Activated B cell treated with CpG ODN at 0.5 μM for 24 hours (primary cell): ENCODE measurements at regions not wholly inside any gene's neighbourhood (a gene's known extent, or its start where the extent isn't known, plus 50 kb on each side); places are given as distances from the start of the nearest gene placed in this dataset.

Experiments
- ATAC-seq: fragments of 200-7000 bp; cut with Tn5 transposase; one replicate; pipeline ENCODE4 v1.10.0; 2021; ENCODE audit warnings: low read depth, mild to moderate bottlenecking, moderate library complexity
- CTCF ChIA-PET: fragments of 350-600 bp; sonication (Branson Sonifier 250); formaldehyde crosslinking; loops from one replicate; lab custom pipeline; 2021; ENCODE audit warnings: antibody characterized with exemption; lab: Charles Lee
- POLR2A ChIA-PET: fragments of 350-600 bp; sonication (Branson Sonifier 250); formaldehyde crosslinking; loops from one replicate; lab custom pipeline; 2021; ENCODE audit warnings: antibody characterized with exemption; lab: Charles Lee
- DNase-seq: peaks from one replicate; pipeline ENCODE4 v3.0.0; 2022
- H3K27ac Mint-ChIP-seq: one replicate; pipeline ENCODE4 v1.8.0; 2020; ENCODE audit warnings: mixed read lengths
- H3K27me3 Mint-ChIP-seq: one replicate; pipeline ENCODE4 v1.8.0; 2021; ENCODE audit warnings: mixed read lengths
- H3K36me3 Mint-ChIP-seq: one replicate; pipeline ENCODE4 v1.8.0; 2021; ENCODE audit warnings: low read depth, mixed read lengths
- H3K4me1 Mint-ChIP-seq: one replicate; pipeline ENCODE4 v1.8.0; 2021; ENCODE audit warnings: mixed read lengths
- H3K4me3 Mint-ChIP-seq: one replicate; pipeline ENCODE4 v1.8.0; 2020; ENCODE audit warnings: mild to moderate bottlenecking, mixed read lengths
- H3K9me3 Mint-ChIP-seq: one replicate; pipeline ENCODE4 v1.8.0; 2020; ENCODE audit warnings: mixed read lengths
- intact Hi-C: fragments of 100-400 bp; cut with micrococcal nuclease; formaldehyde crosslinking; loops from one replicate; pipeline ENCODE4 v1.15.1; 2024
- TF ChIP-seq, protein P1 (sequence below): fragments of 200-600 bp; IDR thresholded peaks from one replicate; pipeline ENCODE4 v1.8.0; 2022; ENCODE audit warnings: antibody characterized with exemption, mild to moderate bottlenecking

GRCh38 chr10:6969659-6970058 is 389.6 kb upstream of the PRKCQ start:
- Mint-ChIP-seq H3K4me1 (no peaks in the 10 kb centered on the region), H3K36me3 (no peaks in the 10 kb centered on the region), H3K27me3 (peaks cover 3% of the 10 kb centered on the region), H3K4me3 (no peak overlapping the region), H3K27ac (no peak overlapping the region), H3K9me3 (peaks cover 4% of the 10 kb centered on the region)
- ATAC-seq (no peak), DNase-seq (no peak)
- ChIA-PET POLR2A (no interaction called here), CTCF (no interaction called here)
- intact Hi-C loops = no loop called here
- TF ChIP-seq, protein P1, sequence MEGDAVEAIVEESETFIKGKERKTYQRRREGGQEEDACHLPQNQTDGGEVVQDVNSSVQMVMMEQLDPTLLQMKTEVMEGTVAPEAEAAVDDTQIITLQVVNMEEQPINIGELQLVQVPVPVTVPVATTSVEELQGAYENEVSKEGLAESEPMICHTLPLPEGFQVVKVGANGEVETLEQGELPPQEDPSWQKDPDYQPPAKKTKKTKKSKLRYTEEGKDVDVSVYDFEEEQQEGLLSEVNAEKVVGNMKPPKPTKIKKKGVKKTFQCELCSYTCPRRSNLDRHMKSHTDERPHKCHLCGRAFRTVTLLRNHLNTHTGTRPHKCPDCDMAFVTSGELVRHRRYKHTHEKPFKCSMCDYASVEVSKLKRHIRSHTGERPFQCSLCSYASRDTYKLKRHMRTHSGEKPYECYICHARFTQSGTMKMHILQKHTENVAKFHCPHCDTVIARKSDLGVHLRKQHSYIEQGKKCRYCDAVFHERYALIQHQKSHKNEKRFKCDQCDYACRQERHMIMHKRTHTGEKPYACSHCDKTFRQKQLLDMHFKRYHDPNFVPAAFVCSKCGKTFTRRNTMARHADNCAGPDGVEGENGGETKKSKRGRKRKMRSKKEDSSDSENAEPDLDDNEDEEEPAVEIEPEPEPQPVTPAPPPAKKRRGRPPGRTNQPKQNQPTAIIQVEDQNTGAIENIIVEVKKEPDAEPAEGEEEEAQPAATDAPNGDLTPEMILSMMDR = no peak

- POLR2A ChIA-PET = no interaction called here
Observed at GRCh38 chr10:6964543-6964942, 384.5 kb upstream of the PRKCQ start.

DNA sequence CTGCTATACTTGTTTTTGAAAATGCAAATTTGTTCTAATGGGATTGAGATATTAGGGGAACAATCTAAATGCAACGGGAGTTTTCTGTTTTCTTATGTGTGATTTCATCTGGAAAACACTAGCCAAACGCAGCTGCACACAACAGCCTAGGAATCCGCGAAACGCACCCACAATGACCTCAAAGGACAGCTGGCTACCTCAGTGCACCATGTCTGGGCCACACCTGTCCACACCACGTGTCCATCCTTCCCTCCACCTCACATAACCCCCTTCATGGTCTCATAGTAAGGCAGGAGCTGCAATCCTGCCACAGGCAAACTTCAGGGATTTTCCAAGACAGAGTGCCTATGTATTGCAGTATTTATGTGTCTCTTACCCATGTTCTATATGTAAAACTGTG is 382.5 kb upstream of the PRKCQ start:
- TF ChIP-seq, protein P1 = no peak
- CTCF ChIA-PET = no interaction called here
- Mint-ChIP-seq H3K4me1 (no peaks in the 10 kb centered on the region), H3K4me3 (no peak overlapping the region), H3K36me3 (no peaks in the 10 kb centered on the region), H3K27ac (no peak overlapping the region), H3K27me3 (peaks cover 1% of the 10 kb centered on the region), H3K9me3 (no peaks in the 10 kb centered on the region)
- no peak for DNase-seq
- POLR2A ChIA-PET = no interaction called here
- intact Hi-C loops = no loop called here
- no peak for ATAC-seq

More at GRCh38 chr10:6964543-6964942, 384.5 kb upstream of the PRKCQ start:
- CTCF ChIA-PET = no interaction called here
- TF ChIP-seq, protein P1 = no peak
- intact Hi-C loops = no loop called here
- no peak for ATAC-seq
- no peak overlapping the region for H3K27ac Mint-ChIP-seq
- peaks cover 3% of the 10 kb centered on the region for H3K27me3 Mint-ChIP-seq
- H3K36me3 Mint-ChIP-seq = no peaks in the 10 kb centered on the region
- H3K4me3 Mint-ChIP-seq = no peak overlapping the region
- no peaks in the 10 kb centered on the region for H3K4me1 Mint-ChIP-seq
- peaks cover 4% of the 10 kb centered on the region for H3K9me3 Mint-ChIP-seq
- DNase-seq = no peak

DNA sequence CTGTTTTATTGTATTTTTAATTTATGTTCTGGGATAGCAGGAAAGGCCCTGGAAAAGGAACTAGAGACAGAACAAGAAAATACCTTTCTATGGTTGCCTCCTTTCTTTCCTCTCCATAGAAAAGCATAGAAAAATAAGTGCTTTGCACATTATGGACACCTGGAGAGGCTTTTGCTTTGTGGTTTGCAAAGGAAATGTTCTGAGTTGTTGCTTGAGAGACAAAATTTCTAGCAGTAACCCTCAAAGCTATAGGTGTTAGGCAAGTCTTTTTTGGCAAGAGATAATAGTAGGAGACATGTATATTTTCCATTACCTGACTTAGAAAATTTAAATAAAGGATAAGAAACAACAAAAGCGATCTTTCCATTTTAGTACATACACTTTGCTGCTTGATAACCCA is 378.6 kb upstream of the PRKCQ start:
- Mint-ChIP-seq H3K27me3 (no peaks in the 10 kb centered on the region), H3K36me3 (no peaks in the 10 kb centered on the region), H3K27ac (no peak overlapping the region), H3K9me3 (no peaks in the 10 kb centered on the region), H3K4me3 (no peak overlapping the region), H3K4me1 (no peaks in the 10 kb centered on the region)
- TF ChIP-seq, protein P1 = no peak
- no peak for ATAC-seq
- no peak for DNase-seq
- intact Hi-C loops = no loop called here
- CTCF ChIA-PET = no interaction called here
- POLR2A ChIA-PET = no interaction called here

GRCh38 chr10:6958254-6958653 is 378.2 kb upstream of the PRKCQ start:
- ATAC-seq (no peak), DNase-seq (no peak)
- Mint-ChIP-seq H3K27me3 (no peaks in the 10 kb centered on the region), H3K9me3 (no peaks in the 10 kb centered on the region), H3K4me1 (no peaks in the 10 kb centered on the region), H3K4me3 (no peak overlapping the region), H3K27ac (no peak overlapping the region), H3K36me3 (no peaks in the 10 kb centered on the region)
- intact Hi-C loops = no loop called here
- CTCF ChIA-PET = no interaction called here
- TF ChIP-seq, protein P1 = no peak
- POLR2A ChIA-PET = no interaction called here
